ENCODE measurements at regions not wholly inside any gene's neighbourhood (a gene's known extent, or its start where the extent isn't known, plus 50 kb on each side); places are given as distances from the start of the nearest gene placed in this dataset.

GRCh38 chr16:62678796-62679195 is 642.6 kb upstream of the CDH8 start:
- no peak for DNase-seq

DNA sequence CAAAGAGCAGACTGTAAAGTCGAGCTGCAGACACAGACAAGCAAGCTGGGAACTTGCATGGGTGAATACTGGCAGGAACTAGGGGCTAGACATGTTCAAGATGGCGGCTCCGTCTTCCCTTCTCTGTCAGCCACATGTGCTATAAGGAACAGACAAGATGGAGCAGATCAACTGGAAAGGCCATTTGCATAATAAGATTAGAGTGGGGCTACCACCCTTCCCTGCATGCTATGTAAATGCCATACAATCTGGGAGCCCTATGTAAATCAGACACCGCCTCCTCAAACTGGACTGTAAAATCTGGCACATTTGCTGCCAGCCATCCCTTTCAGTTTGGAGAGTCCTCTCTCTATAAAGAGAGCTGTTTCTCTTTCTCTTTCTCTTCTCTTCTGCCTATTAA is 640.1 kb upstream of the CDH8 start:
- DNase-seq = no peak

DNA sequence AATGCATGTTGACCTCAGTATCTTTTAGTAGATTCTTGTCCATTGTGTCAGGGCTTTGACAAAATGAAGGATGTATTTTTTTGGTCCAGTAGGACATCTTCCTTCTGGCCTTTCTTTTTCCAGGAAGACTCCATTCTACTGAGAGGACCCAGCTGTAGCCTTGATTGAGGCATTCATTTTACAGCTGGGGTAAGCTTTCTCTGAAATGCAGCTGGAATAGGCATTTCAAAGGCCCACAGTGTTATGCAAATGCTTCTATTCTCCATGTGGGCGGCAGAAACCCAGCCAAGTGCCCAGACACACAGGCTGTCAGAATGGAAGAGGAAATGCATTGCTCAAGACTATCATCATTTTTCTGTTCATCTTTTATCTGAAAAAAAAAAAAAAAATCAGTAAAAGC is 629.0 kb upstream of the CDH8 start:
- no peak for DNase-seq

DNA sequence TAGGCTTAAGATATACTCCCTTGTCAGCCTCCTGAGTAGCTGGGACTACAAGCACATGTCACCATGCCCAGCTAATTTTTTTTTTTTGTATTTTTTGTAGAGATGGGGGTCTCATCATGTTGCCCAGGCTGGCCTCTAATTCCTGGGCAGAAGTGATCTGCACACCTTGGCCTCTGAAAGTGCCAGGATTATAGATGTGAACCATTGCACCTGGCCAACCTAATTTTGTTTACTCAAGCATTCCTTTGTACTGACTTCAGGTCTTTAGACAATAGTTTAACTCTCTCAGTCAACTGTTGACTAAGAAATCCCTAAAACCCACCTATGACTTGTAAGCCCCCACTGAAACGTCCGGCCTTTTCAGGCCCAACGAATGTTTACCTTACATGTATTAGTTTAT is 628.3 kb upstream of the CDH8 start:
- no peak for DNase-seq

- DNase-seq = no peak
Measured at GRCh38 chr16:62661435-62661834, 625.2 kb upstream of the CDH8 start.

- no peak for DNase-seq
Measured at GRCh38 chr16:62657116-62657515, 620.9 kb upstream of the CDH8 start.

DNA sequence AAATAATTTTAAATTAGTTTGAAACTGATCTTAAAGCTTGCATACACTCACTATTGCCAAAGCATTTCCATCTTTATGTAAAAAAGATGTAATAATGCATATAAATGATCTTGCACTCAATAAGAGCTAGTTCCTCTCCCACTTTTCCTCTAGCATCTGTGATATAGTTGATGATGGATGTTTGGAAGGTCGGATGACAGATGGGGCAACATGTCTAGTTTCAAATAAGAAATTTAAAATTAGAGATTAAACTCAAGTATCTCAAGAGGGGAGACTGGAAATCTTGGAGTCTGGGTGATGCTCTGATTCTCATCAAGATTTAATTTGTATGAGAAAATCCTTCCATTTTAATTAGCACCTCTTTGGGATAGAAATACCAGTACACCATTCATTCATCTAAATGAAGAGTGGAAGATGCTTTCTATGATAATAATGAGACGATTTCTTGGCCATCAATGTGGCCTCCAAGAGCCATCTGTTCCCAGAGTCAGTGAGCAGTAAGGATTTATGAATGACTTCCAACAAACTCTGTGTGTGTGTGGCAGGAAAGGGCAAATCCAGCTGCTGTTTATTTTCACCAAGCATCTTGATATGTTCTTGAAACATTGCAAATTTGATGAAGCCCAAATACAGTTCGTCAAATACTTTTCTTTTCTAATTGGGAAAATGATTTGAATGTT is 616.3 kb upstream of the CDH8 start:
- no peak for DNase-seq

GRCh38 chr16:62648256-62648655 is 612.0 kb upstream of the CDH8 start:
- no peak for DNase-seq

- DNase-seq = no peak
Measured at GRCh38 chr16:62644030-62644812, 608.0 kb upstream of the CDH8 start.

DNA sequence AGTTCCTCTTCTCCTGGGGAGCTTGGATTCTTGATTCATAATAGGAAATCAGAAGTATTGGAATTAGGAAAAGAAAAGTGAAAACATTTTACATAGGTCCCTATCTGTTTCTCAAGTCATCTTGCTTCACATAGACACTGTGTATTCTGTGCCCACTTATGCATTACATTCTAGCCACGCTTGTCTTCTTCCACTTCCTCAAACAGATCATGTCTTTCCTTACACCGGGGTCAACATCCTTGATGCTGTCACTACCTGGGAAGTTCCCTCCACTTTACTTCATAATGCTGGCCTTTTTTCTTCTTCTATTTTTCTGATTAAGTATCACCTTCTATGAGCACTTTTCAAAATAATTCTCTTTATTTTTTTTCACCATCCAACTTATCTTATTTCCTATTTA is 606.4 kb upstream of the CDH8 start:
- DNase-seq = no peak

DNA sequence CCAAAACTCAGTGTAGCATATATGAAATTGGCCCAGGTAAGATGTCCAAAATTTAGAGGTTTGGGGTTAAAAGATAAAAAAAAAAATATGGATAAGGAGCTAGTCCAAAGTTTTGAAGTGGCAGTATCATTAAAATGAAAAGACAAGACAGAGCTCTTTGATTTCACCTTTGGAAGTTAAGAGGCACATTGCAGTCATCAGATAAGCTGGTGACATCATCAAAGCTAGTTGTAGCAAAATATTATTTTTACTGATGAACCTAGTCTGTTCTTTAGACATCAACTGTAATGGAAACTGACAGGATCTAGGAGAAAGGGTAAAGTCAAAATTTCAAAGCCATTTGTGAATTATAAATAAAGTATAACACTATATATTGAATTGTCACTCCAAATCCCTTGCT is 603.7 kb upstream of the CDH8 start:
- DNase-seq = no peak

- no peak for DNase-seq
Measured at GRCh38 chr16:62638964-62639870, 603.0 kb upstream of the CDH8 start.

- no peak for DNase-seq
Measured at GRCh38 chr16:62638324-62638911, 602.2 kb upstream of the CDH8 start.

GRCh38 chr16:62625326-62625725 is 589.1 kb upstream of the CDH8 start:
- DNase-seq = no peak

DNA sequence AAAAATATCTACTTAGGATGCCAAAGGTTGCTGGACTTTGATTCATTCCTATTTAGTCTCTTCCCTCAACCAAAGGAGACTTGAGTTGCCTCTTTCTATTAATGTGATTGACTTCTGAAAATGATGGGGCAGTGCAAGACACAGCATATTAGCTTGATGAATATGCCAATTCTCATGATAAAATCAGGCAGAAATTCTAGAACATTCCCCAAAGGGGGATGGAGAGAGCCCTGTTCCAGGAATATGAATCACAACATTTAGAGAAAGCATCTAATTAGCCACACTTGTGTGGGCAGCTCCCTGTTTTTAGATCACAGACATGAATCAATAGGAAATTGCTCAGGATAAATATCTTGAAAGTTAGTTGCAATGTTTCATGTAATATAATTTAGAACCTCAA is 584.0 kb upstream of the CDH8 start:
- no peak for DNase-seq

DNA sequence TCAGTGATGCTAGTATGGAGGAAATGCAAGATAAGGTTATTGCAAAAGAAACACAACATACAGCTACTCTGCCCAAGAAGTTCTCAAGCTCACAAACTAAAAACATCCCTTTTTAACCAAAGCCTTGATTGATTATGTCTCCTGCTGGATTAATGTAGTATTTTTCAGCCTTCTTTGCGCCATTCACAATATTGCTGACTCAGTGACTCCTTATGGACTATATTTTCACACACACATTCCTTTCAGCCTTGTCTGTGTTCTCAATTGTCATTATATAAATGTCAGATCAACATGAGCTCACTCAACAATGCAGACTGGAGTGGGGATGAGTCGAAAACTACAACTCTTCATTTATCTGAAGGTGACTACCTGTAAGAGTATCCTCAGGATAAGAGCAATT is 579.3 kb upstream of the CDH8 start:
- DNase-seq = no peak

GRCh38 chr16:62610291-62610690 is 574.1 kb upstream of the CDH8 start:
- no peak for DNase-seq

DNA sequence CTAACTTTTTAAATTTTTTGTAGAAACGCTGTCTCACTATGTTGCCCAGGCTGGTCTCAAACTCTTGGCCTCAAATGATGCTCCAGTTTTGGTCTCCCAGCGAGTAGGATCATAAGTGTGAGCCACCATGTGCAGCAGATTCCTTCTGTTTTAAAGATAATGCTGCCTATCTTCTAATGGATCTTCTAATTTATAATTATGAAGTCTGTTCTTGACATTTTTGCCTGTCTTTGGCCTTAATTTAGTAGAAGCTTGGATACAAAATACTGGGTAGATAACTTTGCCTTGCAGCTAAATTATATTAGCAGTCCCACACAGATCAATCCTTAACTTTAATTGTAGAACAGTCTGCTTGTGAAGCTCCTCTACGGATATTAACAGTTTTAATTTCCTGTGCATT is 566.6 kb upstream of the CDH8 start:
- no peak for DNase-seq

- DNase-seq = no peak
Measured at GRCh38 chr16:62597875-62598274, 561.6 kb upstream of the CDH8 start.

GRCh38 chr16:62596584-62596983 is 560.3 kb upstream of the CDH8 start:
- no peak for DNase-seq

- DNase-seq = no peak
Measured at GRCh38 chr16:62596125-62596524, 559.9 kb upstream of the CDH8 start.

DNA sequence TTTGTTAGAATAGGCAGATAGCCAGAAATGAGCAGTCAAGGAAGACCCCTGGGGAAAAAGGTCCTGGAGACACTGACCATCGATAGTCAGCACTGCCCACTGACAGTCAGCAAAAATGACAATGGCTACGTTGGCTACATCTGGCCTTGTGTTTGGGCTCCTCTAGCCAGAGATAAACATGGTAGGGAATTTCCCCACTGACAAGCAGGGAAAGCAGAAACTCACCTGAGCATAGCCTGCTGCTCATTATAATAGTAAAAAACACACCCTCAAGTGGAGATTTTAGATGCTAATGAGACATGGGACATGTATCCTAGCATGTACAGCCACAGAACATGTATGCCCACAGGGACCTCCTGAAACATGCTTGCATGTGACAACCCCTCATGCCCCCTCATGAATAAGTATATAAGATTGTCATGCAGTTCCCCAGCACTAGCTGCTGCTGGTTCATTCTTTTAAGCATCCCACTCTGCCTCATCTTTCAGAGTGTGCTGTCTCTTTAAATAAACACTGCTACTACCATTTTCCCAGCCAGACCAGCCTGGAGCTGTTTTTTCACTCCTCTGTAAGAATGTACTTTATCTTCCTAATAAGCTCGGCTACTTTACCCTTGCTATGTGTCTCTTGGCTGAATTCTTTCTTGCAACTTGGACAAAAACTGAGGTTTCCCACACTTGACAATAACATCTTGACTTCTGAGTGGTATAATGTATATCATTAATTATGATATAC is 550.1 kb upstream of the CDH8 start:
- no peak for DNase-seq

All from MV-4-11 (cell line).